ENCODE measurements at regions not wholly inside any gene's neighbourhood (a gene's known extent, or its start where the extent isn't known, plus 50 kb on each side); places are given as distances from the start of the nearest gene placed in this dataset.

GRCh38 chr16:13856811-13857511 lies 63.0 kb upstream of the ERCC4 start:
- TF ChIP-seq CTCF (IDR thresholded peaks at IDR 0.05) (no peak), ZFX (IDR thresholded peaks at IDR 0.05; ENCODE audit: borderline replicate concordance) (no peak)

GRCh38 chr16:13858873-13859580 lies 60.9 kb upstream of the ERCC4 start:
- H3K27ac ChIP-seq: no peak overlapping the region
- TF ChIP-seq CTCF (IDR thresholded peaks at IDR 0.05): no peak
- no peak for TF ChIP-seq ZFX (IDR thresholded peaks at IDR 0.05; ENCODE audit: borderline replicate concordance)

More at GRCh38 chr16:13856811-13857511, 63.0 kb upstream of the ERCC4 start:
- H3K27ac ChIP-seq: no peak overlapping the region

GRCh38 chr16:13863075-13863765 lies 56.7 kb upstream of the ERCC4 start:
- no peak for TF ChIP-seq ZFX (IDR thresholded peaks at IDR 0.05; ENCODE audit: borderline replicate concordance)
- TF ChIP-seq CTCF (IDR thresholded peaks at IDR 0.05): no peak
- no peak overlapping the region for H3K27ac ChIP-seq

- H3K27ac ChIP-seq: no peak overlapping the region
- no peak for TF ChIP-seq ZFX (IDR thresholded peaks at IDR 0.05; ENCODE audit: borderline replicate concordance)
- TF ChIP-seq CTCF (IDR thresholded peaks at IDR 0.05): no peak
Observed at GRCh38 chr16:13864689-13865088, 55.3 kb upstream of the ERCC4 start.

- TF ChIP-seq ZFX (IDR thresholded peaks at IDR 0.05; ENCODE audit: borderline replicate concordance): no peak
- peak; percentile 86 for TF ChIP-seq CTCF (IDR thresholded peaks at IDR 0.05)
- H3K27ac ChIP-seq: no peak overlapping the region
Observed at GRCh38 chr16:13866073-13866472, 53.9 kb upstream of the ERCC4 start.

All from 22Rv1 (cell line).